ENCODE measurements at regions not wholly inside any gene's neighbourhood (a gene's known extent, or its start where the extent isn't known, plus 50 kb on each side); places are given as distances from the start of the nearest gene placed in this dataset.

DNA sequence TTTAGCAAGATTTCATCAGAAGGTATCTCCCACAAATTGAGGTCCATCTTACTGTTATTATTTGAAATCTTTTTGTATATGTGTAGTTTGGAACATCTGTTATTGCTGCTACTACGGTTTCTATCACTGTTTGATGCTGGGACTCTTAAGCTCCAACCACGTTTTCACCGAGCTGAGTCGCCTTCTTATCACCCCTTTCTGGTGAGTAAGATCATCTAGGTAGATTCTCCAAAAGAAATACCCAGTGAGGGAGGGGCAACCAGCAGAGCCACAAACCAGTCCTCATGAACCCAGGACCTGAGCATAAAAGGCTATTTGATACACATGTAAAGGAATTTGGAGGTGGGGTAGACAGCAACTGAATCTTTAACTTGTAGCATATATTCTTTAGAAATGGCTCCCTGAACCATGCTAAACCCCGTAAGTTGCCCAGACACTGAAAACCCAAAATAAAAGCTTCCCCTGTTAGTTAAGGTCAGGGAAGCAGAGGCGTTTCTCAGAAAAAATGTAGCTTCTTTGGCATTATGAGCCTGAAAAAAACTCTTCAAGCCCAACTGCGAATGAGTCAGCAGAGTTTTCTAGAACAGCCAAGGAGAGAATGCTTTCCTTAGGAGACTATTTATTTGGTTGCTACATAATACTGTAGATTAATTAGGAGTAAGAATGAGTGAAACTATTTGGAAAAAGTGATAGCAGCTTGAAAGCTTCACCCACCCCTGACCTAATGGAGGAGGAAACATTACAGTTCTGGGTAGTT, 53.8 kb upstream of the ATXN3L start:
- TF ChIP-seq, protein P1, sequence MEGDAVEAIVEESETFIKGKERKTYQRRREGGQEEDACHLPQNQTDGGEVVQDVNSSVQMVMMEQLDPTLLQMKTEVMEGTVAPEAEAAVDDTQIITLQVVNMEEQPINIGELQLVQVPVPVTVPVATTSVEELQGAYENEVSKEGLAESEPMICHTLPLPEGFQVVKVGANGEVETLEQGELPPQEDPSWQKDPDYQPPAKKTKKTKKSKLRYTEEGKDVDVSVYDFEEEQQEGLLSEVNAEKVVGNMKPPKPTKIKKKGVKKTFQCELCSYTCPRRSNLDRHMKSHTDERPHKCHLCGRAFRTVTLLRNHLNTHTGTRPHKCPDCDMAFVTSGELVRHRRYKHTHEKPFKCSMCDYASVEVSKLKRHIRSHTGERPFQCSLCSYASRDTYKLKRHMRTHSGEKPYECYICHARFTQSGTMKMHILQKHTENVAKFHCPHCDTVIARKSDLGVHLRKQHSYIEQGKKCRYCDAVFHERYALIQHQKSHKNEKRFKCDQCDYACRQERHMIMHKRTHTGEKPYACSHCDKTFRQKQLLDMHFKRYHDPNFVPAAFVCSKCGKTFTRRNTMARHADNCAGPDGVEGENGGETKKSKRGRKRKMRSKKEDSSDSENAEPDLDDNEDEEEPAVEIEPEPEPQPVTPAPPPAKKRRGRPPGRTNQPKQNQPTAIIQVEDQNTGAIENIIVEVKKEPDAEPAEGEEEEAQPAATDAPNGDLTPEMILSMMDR (IDR thresholded peaks at IDR 0.05 in 2 of 3, conservative IDR thresholded peaks at IDR 0.05 in 1 of 3; ENCODE audit: control insufficient read depth in 2 of 3, extremely low read depth in 1 of 3, insufficient read depth in 1 of 3, low read depth in 3 of 3, low read length in 3 of 3) = no peak
- no peak for TF ChIP-seq TAF1 (IDR thresholded peaks at IDR 0.05; ENCODE audit: borderline replicate concordance, low read depth, low read length)
- TF ChIP-seq, protein P2, sequence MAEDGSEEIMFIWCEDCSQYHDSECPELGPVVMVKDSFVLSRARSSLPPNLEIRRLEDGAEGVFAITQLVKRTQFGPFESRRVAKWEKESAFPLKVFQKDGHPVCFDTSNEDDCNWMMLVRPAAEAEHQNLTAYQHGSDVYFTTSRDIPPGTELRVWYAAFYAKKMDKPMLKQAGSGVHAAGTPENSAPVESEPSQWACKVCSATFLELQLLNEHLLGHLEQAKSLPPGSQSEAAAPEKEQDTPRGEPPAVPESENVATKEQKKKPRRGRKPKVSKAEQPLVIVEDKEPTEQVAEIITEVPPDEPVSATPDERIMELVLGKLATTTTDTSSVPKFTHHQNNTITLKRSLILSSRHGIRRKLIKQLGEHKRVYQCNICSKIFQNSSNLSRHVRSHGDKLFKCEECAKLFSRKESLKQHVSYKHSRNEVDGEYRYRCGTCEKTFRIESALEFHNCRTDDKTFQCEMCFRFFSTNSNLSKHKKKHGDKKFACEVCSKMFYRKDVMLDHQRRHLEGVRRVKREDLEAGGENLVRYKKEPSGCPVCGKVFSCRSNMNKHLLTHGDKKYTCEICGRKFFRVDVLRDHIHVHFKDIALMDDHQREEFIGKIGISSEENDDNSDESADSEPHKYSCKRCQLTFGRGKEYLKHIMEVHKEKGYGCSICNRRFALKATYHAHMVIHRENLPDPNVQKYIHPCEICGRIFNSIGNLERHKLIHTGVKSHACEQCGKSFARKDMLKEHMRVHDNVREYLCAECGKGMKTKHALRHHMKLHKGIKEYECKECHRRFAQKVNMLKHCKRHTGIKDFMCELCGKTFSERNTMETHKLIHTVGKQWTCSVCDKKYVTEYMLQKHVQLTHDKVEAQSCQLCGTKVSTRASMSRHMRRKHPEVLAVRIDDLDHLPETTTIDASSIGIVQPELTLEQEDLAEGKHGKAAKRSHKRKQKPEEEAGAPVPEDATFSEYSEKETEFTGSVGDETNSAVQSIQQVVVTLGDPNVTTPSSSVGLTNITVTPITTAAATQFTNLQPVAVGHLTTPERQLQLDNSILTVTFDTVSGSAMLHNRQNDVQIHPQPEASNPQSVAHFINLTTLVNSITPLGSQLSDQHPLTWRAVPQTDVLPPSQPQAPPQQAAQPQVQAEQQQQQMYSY (CRISPR knock-in tag; IDR thresholded peaks at IDR 0.05) = no peak
- TF ChIP-seq ZNF384 (IDR thresholded peaks at IDR 0.05; ENCODE audit: borderline replicate concordance, low read depth, low read length) = no peak
- no peak for TF ChIP-seq CBFB (IDR thresholded peaks at IDR 0.05; ENCODE audit: low read depth)
- TF ChIP-seq SIN3A (IDR thresholded peaks at IDR 0.05; ENCODE audit: low read depth, low read length) = no peak
- TF ChIP-seq, protein P3, sequence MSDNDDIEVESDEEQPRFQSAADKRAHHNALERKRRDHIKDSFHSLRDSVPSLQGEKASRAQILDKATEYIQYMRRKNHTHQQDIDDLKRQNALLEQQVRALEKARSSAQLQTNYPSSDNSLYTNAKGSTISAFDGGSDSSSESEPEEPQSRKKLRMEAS (IDR thresholded peaks at IDR 0.05; ENCODE audit: low read depth, low read length) = no peak
- TF ChIP-seq POLR2A (IDR thresholded peaks at IDR 0.05; ENCODE audit: low read depth, low read length) = no peak
- TF ChIP-seq FOS (IDR thresholded peaks at IDR 0.05; ENCODE audit: borderline replicate concordance, extremely low read depth, insufficient read length) = no peak
- no peak for TF ChIP-seq RFX5 (IDR thresholded peaks at IDR 0.05; ENCODE audit: low read depth, low read length)
- TF ChIP-seq ETV6 (conservative IDR thresholded peaks at IDR 0.05 in 1 of 2, IDR thresholded peaks at IDR 0.05 in 1 of 2; ENCODE audit: borderline replicate concordance in 1 of 2, low read depth in 1 of 2) = no peak
- no peak for TF ChIP-seq STAT3 (IDR thresholded peaks at IDR 0.05; ENCODE audit: low read depth, low read length)
- TF ChIP-seq, protein P4, sequence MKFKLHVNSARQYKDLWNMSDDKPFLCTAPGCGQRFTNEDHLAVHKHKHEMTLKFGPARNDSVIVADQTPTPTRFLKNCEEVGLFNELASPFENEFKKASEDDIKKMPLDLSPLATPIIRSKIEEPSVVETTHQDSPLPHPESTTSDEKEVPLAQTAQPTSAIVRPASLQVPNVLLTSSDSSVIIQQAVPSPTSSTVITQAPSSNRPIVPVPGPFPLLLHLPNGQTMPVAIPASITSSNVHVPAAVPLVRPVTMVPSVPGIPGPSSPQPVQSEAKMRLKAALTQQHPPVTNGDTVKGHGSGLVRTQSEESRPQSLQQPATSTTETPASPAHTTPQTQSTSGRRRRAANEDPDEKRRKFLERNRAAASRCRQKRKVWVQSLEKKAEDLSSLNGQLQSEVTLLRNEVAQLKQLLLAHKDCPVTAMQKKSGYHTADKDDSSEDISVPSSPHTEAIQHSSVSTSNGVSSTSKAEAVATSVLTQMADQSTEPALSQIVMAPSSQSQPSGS (IDR thresholded peaks at IDR 0.05; ENCODE audit: low read length) = no peak
